NCI-H2196 (cell line): ENCODE measurements at regions not wholly inside any gene's neighbourhood (a gene's known extent, or its start where the extent isn't known, plus 50 kb on each side); places are given as distances from the start of the nearest gene placed in this dataset.
"Not testable (repeated sequence)": the region's sequence is repeated elsewhere in the genome, so short reads cannot be mapped to it uniquely, and the experiment has no call there.

Source experiments
- DNase-seq: peaks from one replicate; lab custom pipeline; 2025; ENCODE audit not compliant: unreplicated experiment; lab: John Stamatoyannopoulos, UW

DNA sequence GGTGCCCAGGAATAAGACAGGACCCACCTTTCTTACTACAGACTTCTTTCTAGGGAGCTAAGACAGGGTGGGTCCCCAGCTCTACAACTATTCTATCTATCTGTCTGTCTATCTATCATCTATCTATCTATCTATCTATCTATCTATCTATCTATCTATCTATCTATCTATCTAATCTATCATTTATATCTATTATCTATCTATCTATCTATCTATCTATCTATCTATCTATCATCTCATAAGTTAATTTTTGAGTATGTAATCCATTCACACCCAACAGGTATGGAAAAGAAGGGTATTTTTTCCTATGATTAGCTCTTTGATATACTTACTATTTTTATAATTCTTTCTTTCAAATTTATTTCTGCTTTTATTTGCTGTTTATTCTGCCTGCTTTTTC, 55.9 kb downstream of the BAMBI start:
- DNase-seq: no peak

- no peak for DNase-seq
These were observed 56.3 kb downstream of the BAMBI start for GRCh38 chr10:28733647-28734046.

GRCh38 chr10:28734938-28735759, 57.8 kb downstream of the BAMBI start:
- DNase-seq: no peak

DNA sequence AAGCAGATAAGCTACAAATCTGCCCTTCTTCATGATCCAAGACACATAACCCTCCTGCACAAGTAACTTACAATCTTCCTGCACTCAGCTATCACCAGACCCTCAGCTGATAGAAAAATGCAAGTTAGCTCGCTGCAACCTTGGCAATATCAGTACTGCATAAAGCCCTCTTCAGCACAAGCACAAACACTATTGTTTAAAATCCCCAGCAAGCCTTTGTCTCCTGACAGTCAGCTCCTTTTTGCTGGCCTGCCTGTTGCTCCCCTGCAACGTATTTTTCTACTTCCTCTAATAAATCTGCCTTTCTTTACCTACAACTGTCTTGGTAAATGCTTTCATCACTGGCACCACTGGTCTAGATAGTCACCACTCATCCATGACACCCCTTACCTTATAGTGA, 59.8 kb downstream of the BAMBI start:
- no peak for DNase-seq

DNA sequence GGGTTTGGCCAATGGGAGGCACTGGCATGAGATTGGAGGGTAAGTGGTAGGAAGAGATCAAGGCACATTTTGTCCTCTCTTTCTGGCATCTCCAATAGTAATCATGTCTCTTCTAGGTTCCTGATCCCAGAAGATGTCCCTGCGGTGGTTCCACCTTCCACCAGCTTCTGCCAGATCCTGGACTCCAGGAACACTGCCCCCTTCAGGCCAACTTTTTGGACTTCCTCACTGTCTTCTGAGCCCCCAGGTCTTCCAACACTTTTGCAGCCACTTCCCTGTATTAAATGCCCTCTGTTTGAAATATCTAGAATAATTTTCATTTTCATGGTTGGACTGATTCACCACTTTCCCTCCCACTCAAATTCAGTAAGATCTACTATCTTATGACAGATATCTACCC, 60.9 kb downstream of the BAMBI start:
- no peak for DNase-seq

GRCh38 chr10:28743576-28743975, 66.3 kb downstream of the BAMBI start:
- no peak for DNase-seq

- DNase-seq: no peak
These were observed 66.9 kb downstream of the BAMBI start for GRCh38 chr10:28744069-28744768.

GRCh38 chr10:28754930-28755718, 77.8 kb downstream of the BAMBI start:
- no peak for DNase-seq

DNA sequence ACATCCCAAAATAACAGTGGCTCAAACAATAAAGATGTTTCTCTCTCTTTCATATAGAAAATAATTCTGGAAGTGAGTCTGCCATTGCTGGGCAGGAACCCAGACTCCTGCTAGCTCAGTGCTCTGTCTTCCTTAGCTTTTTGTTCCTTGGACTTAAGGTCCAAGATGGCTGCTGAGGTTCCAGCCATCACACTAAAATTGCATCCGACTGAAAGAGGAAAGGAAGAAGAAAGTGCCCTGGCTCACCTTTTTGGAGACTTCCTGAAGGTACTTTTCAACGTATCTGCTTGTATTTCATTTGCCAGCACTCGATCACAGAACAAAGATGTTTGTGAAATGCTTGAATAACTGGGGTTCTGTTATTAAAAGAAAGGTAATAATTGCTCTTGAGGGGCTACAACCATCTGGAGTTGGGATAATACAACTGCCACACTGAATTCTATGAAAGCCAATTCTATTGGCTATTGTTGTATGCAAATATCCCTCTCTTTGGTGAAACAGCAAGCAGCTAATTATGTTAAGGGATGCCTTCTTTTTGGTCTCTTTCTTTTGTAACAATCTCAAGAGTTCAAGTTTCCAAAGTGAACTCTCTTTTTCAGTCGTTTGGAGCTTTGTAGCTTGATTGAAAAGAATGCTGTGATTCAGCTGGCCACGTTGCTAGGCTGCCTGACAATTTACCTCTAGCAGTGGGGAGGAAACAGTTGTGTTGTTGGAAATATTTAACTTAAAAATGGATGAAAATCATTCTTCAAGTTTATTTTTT, 83.9 kb downstream of the BAMBI start:
- DNase-seq: no peak

DNA sequence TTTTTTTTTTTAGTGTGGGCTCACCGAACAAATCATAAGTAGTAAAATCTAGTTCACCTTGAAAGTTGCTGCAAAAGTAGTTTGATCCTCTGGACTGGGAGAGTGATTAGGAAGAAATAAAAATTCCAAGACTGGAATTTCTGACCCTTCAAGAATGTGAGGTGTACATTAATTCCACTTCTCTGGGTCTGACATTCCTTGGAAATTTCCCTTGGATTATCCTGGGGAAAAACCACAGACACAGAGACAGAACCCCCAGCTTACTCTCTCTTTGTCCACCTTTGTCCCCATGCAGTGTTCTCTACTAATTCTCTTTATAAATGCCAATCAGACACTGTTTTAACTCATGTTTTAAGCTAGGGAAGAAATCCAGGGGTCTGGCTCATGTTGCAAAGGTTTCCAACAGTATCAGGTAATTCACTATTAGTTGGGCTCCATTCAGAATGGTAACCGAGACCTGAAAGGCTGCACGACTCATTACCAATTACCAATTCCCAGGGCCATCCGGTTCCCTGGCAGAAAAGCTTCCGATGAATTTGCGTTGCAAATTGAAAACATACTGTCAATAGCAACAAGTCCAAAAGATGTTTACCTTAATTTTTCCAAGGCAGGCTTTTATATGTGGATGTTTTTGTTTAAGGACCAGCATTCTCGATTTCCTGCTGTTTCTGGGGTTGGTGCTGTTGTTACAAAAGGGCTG, 86.3 kb downstream of the BAMBI start:
- no peak for DNase-seq

DNA sequence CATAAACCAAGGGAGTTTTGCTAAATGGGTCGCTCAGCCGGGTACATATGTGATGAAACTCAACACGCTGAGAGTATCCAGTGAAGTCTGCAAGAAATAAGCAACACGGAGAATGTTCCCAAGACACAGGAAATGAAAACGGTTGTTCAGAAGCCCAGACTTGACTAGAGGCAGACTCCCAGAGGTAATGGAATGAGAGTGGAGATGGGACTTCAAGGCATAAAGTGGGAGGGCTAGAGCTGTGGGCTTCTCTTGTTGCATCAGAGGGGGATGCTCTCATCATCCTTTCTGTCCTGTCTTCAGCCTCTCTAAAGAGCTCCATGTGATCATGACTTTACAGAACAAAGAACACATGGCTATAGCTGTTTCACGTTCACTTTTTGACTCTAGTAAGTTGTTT, 88.3 kb downstream of the BAMBI start:
- no peak for DNase-seq

DNA sequence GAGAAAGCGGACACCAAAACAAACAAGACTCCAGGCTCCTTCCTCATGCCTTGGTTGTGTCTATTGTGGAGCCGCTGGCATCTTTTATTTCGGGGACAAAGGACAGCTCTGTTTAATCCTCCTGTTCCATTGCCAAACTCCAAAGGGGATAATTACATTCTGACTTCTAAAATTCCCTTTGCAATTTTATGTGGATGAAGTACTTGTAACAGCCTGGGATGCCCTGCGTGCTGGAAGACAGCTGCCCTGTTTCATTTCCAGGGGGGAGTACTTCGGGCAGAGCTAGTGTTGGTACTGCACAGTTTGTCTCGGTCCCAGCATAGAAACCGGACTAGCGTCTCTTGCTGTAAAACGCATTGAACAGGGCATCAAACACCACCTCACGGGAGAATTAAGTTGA, 90.9 kb downstream of the BAMBI start:
- DNase-seq: no peak

DNA sequence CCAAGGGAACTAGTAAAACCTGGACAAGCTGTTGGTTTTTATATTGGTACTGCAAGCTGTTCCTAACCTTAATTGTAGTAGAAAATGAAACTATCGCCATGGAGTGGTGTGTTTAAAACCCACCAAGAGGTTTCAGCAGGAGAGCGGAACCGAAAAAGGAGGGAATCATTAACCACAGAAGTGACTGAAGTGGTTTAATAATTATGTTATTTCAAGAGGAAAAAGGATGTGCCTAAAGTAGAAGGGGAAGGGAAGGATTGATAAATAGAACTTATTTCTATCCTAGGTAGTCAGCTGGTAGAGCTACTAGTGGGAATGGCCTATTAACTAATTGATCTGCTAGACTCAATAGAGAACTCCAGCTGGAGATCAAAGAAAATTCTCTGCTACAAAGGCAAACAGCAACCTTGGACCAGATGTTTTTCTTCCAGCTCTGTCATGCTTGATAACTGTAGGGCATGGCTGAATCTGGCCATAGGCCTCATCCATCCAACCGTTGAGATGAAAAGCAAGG, 91.8 kb downstream of the BAMBI start:
- DNase-seq: no peak

DNA sequence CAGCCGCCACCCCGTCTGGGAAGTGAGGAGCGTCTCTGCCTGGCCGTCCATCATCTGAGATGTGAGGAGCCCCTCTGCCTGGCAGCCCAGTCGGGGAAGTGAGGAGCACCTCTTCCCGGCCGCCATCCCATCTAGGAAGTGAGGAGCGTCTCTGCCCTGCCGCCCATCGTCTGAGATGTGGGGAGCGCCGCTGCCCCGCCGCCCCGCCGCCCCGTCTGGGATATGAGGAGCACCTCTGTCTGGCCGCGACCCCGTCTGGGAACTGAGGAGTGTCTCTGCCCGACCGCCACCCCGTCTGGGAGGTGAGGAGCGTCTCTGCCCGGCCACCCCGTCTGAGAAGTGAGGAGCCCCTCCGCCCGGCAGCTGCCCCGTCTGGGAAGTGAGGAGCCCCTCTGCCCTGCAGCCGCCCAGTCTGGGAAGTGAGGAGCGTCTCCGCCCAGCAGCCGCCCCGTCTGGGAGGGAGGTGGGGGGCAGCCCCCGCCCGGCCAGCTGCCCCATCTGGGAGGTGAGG, 94.3 kb downstream of the BAMBI start:
- DNase-seq: not testable (repeated sequence)

GRCh38 chr10:28774051-28774995, 97.0 kb downstream of the BAMBI start:
- DNase-seq: peak; percentile 44

DNA sequence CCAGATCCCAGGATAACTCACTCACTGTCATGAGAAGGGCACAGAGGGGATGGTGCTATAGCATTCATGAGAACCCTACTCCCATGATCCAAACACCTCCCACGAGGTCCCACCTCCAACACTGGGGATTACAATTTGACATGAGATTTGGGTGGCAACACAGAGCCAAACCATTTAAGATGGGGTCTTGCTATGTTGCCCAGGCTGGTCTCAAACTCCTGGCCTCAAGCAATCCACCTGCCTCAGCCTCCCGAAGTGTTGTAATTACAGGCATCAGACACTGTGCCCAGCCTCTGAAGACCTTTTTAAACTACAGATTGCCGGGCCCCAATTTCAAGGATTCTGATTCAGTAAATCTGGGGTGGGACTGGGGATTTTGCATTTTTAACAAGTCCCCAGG, 98.5 kb downstream of the BAMBI start:
- no peak for DNase-seq

GRCh38 chr10:28776519-28776918, 99.2 kb downstream of the BAMBI start:
- no peak for DNase-seq

DNA sequence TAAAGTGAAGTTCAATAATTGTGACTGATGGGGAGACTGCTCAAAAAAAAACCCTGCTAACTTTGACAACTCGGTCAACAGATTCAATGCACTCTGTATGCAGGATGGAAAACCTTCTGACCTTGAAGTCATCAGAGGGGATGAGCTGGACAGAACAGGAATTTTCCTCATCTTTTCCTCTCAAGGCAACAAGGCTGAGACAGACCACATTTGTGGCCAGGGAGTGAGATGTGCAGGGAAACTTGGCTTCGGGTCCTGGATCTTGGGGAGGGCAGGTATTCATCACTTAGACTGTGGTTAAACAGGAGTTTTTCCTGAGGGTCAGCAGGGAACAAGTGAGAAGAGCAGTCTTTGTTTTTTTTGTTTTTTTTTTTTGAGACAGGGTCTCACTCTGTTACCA, 100.6 kb downstream of the BAMBI start:
- DNase-seq: no peak

GRCh38 chr10:28778524-28778923, 101.2 kb downstream of the BAMBI start:
- no peak for DNase-seq
